ENCODE measurements at regions not wholly inside any gene's neighbourhood (a gene's known extent, or its start where the extent isn't known, plus 50 kb on each side); places are given as distances from the start of the nearest gene placed in this dataset.
"Not testable (repeated sequence)": the region's sequence is repeated elsewhere in the genome, so short reads cannot be mapped to it uniquely, and the experiment has no call there.

DNA sequence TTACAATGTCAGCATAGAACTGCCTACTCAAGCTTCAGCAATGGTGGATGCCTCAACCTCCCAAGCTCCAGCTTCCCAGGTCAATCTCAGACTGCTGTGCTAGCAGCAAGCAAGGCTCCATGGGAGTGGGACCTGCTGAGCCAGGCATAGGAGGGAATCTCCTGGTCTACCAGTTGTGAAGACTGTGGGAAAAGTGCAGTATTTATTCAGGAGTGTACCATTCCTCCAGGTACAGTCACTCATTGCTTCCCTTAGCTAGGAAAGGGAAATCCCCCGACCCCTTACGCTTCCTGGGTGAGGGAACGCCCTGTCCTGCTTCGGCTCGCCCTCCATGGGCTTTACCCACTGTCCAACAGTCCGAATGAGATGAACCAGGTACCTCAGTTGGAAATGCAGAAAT, 130.3 kb downstream of the ADCYAP1 start:
- TF ChIP-seq, protein P1, sequence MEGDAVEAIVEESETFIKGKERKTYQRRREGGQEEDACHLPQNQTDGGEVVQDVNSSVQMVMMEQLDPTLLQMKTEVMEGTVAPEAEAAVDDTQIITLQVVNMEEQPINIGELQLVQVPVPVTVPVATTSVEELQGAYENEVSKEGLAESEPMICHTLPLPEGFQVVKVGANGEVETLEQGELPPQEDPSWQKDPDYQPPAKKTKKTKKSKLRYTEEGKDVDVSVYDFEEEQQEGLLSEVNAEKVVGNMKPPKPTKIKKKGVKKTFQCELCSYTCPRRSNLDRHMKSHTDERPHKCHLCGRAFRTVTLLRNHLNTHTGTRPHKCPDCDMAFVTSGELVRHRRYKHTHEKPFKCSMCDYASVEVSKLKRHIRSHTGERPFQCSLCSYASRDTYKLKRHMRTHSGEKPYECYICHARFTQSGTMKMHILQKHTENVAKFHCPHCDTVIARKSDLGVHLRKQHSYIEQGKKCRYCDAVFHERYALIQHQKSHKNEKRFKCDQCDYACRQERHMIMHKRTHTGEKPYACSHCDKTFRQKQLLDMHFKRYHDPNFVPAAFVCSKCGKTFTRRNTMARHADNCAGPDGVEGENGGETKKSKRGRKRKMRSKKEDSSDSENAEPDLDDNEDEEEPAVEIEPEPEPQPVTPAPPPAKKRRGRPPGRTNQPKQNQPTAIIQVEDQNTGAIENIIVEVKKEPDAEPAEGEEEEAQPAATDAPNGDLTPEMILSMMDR (IDR thresholded peaks at IDR 0.05; ENCODE audit: extremely low read depth, missing control alignments): no peak
- no peak for DNase-seq (ENCODE audit: low spot score)

DNA sequence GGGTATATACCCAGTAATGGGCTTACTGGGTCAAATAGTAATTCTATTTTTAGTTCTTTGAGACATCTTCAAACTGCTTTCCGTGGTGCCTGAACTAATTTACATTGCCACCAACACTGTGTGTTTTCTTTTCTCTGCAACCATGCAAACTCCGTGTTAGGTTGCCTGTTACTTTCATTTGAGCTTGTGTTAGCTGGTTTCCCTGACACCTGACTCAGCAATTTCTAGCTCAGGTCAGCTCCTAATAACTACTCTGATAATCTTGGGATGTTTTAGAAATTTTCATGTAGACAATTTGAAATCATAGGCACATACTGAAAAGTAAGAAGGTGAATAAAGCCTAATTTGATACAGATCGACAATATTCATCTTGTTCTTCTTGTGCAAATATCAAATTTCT, 132.3 kb downstream of the ADCYAP1 start:
- TF ChIP-seq, protein P1 (IDR thresholded peaks at IDR 0.05; ENCODE audit: extremely low read depth, missing control alignments): no peak
- no peak for DNase-seq (ENCODE audit: low spot score)

DNA sequence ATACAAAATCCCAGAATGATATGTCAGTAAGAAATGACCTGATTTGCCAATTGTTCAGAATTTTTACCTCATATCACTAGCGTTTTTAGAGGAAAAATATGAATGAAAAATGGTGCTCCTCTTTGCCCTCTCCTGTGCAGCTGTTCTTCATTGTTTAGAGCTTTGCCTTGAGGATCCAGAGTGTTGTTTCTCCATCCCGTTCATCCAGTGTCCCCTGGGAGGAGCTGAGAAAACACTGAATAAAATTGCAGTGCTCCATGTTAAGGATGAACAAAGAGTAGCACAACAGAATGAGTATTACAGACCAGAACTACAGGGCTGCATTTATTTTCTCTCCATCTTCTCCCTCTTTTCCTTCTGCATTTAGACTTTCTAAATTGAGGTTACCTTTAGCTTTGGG, 133.1 kb downstream of the ADCYAP1 start:
- DNase-seq (ENCODE audit: low spot score): no peak
- TF ChIP-seq, protein P1 (IDR thresholded peaks at IDR 0.05; ENCODE audit: extremely low read depth, missing control alignments): no peak

DNA sequence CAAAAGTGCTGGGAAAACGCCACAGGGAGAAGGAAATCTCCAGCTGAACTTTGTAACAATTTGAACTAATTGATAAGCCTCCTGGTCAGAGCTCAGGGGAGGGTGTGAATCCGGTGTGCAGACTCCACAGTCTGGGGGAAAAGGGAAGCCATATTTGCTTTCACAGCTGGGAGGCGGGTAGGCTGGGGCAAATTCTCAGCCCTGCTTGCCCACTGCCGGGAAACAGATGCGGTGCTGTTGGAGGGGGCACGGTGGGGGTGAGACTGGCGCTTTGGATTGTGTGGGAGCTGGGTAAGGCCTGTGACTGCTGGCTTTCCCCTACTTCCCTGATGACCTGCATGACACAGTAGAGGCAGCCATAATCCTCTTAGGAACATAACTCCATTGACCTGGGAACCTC, 134.8 kb downstream of the ADCYAP1 start:
- no peak for DNase-seq (ENCODE audit: low spot score)
- TF ChIP-seq, protein P1 (IDR thresholded peaks at IDR 0.05; ENCODE audit: extremely low read depth, missing control alignments): no peak

DNA sequence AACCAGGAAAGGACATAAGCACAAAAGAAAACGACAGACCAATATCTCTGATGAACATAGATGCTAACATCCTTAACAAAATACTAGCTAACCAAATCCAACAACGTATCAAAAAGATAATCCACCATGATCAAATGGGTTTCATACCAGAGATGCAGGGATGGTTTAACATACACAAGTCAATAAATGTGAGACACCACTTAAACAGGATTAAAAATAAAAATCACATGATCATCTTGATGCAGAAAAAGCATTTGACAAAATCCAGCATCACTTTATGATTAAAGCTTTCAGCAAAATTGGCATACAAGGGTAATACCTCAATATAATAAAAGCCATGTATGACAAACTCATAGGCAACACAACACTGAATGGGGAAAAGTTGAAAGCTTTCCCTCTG, 138.4 kb downstream of the ADCYAP1 start:
- not testable (repeated sequence) for DNase-seq (ENCODE audit: low spot score)

GRCh38 chr18:1045658-1046057, 141.0 kb downstream of the ADCYAP1 start:
- TF ChIP-seq, protein P1 (IDR thresholded peaks at IDR 0.05; ENCODE audit: extremely low read depth, missing control alignments): no peak
- DNase-seq (ENCODE audit: low spot score): no peak

- TF ChIP-seq, protein P1 (IDR thresholded peaks at IDR 0.05; ENCODE audit: extremely low read depth, missing control alignments): no peak
- no peak for DNase-seq (ENCODE audit: low spot score)
Observed at GRCh38 chr18:1047406-1047805, 142.7 kb downstream of the ADCYAP1 start.

DNA sequence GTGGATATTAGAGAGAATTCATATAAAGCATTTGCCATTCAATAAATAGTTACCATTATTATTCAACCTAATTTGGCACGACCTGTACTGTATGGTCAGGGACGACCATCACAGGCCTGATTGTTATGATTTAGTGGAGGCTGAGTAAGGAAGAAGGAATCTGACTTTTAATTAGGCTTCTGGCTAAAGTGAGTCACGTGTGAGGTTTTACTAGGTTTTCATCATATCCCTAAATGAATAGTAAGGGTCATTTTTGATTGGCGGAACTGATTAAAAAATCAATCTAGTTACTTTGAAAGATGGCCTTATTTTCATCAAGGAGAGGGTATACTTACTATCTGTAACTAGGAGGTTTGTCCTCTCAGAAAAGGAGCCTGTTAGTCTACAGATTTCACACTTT, 143.4 kb downstream of the ADCYAP1 start:
- TF ChIP-seq, protein P1 (IDR thresholded peaks at IDR 0.05; ENCODE audit: extremely low read depth, missing control alignments): no peak
- DNase-seq (ENCODE audit: low spot score): no peak

Data from GM20000 (cell line).